Heart left ventricle (tissue), 16 donors: ENCODE measurements at regions not wholly inside any gene's neighbourhood (a gene's known extent, or its start where the extent isn't known, plus 50 kb on each side); places are given as distances from the start of the nearest gene placed in this dataset.

Source experiments
- ATAC-seq, 4 donors: fragments of 200-7000 bp; cut with Tn5 transposase; one replicate each; pipeline ENCODE4 v1.9.1; 2020 to 2022; ENCODE audit warnings: moderate library complexity in 4 of 4, mild to moderate bottlenecking in 3 of 4, moderate number of reproducible peaks in 1 of 4
- DNase-seq, 5 donors: peaks; one replicate each; pipeline ENCODE4 v3.0.0-alpha.2; 2020
- H3K27ac ChIP-seq, 12 donors: fragments of 200-600 bp; sonication (generic) in 4 of 12; one replicate each; pipeline versions ENCODE4 v1.5.0 to v1.8.0; 2016 to 2022; ENCODE audit warnings: mild to moderate bottlenecking in 2 of 12
- H3K27me3 ChIP-seq, 9 donors: fragments of 200-600 bp; sonication (generic) in 2 of 9; one replicate each; pipeline versions ENCODE4 v1.5.1 to v1.8.0; 2016 to 2022; ENCODE audit warnings: mild to moderate bottlenecking in 3 of 9
- H3K36me3 ChIP-seq, 9 donors: fragments of 200-600 bp; sonication (generic) in 2 of 9; one replicate each; pipeline versions ENCODE4 v1.5.0 to v1.8.0; 2018 to 2022; ENCODE audit warnings: mild to moderate bottlenecking in 2 of 9
- H3K4me1 ChIP-seq, 12 donors: fragments of 200-600 bp; sonication (generic) in 4 of 12; one replicate each; pipeline versions ENCODE4 v1.5.0 to v1.8.0; 2016 to 2022; ENCODE audit warnings: mild to moderate bottlenecking in 3 of 12
- H3K4me3 ChIP-seq, 12 donors: fragments of 200-600 bp; sonication (generic) in 4 of 12; one replicate each; pipeline versions ENCODE4 v1.5.0 to v1.8.0; 2017 to 2022; ENCODE audit warnings: mild to moderate bottlenecking in 9 of 12, moderate library complexity in 4 of 12
- H3K9me3 ChIP-seq, 12 donors: fragments of 200-600 bp; sonication (generic) in 4 of 12; one replicate each; pipeline versions ENCODE4 v1.5.0 to v1.8.0; 2016 to 2022; ENCODE audit warnings: mild to moderate bottlenecking in 1 of 12
- CTCF ChIP-seq, 12 donors: fragments of 200-600 bp; sonication (generic) in 4 of 12; IDR thresholded peaks; one replicate each; pipeline versions ENCODE4 v1.5.0 to v1.8.0; 2018 to 2022; ENCODE audit warnings: antibody characterized with exemption in 12 of 12, mild to moderate bottlenecking in 5 of 12
- POLR2A ChIP-seq, 2 donors: fragments of 450-650 bp; IDR thresholded peaks; one replicate each; pipeline ENCODE4 v1.6.1; 2017; ENCODE audit warnings: antibody characterized with exemption in 2 of 2, mild to moderate bottlenecking in 2 of 2, moderate library complexity in 2 of 2
- WGBS, 4 donors: extraction: QIAGEN DNeasy Blood & Tissue Kit in 2 of 4; methylation state at CpG; one replicate each; pipeline versions ENCODE4 v1.1.5 to v1.1.7; 2013 to 2018; 5-methylcytosine and 5-hydroxymethylcytosine counted together
- intact Hi-C, 10 donors: fragments of 100-400 bp; cut with DNase I; formaldehyde crosslinking; loops; one replicate each; pipeline versions ENCODE4 v1.11.1 to v1.14.2; 2022
- donor health status: ischemic (EF 13 %, LVEDD 7.1; RV severe dilation, severe dysfunction).
- donor health status: healthy with polysubstance abuse.
- donor health status: DM: no; HTN: yes; CAD: no.
- donor health status: DM: no; HTN: no; CAD: no.
- donor health status: ischemic (EF 25% LVEDD 6.9; RV normal size, moderate dysfunction).
- donor health status: ischemic (EF 25% LVEDD 5.7; RV mildly dilated, moderate dysfunction).
- donor health status: healthy.
- donor health status: DM: yes; HTN: yes; CAD: no.
- donor health status: ischemic (EF 35%, LVEDD 5.7; RV mildly dilated, moderate dysfunction).
- donor health status: nonischemic (EF 11% LVEDD 7.7; RV severe dilation, severe dysfunction).
- donor health status: DM: yes; HTN: yes; CAD: no.
- donor health status: PGD.
- donor health status: ischemic (EF 29% LVEDD 5.4; RV normal size, mild dysfunction).
- donor health status: nonischemic (EF 23%, LVEDD 6.1; RV moderate dilation, normal function).

DNA sequence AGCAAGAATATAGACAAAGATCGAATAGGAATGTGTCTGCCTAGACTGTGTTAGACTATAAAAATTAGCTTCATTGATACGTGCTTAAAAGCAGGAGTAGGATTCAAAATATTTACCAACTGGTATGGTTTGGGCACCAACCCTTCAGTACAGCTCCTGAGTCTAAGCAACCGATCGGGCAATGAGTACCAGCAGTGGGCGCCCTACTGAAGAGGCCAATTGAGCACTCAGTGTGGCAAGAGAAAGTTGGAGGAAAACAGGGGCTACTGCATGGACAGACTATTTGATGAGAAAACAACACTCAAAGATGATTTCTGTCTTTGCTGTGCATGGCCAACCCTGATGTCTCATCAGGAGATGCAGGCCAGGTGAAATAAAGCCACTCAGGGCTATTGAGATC, 176.0 kb upstream of the NWD2 start:
- no peak for ATAC-seq
- WGBS, 4 donors: 43 to 54% (median 48%) methylated on average over 5 of the region's 5 CpGs
- TF ChIP-seq POLR2A (IDR thresholded peaks at IDR 0.05): no peak
- TF ChIP-seq CTCF (IDR thresholded peaks at IDR 0.05): no peak
- intact Hi-C loops: no loop called here
- peaks cover 0 to 8% (median 0%) of the 10 kb centered on the region in 12 donors for H3K9me3 ChIP-seq
- H3K27me3 ChIP-seq: no peaks in the 10 kb centered on the region
- no peak overlapping the region for H3K4me3 ChIP-seq
- H3K27ac ChIP-seq: no peak overlapping the region
- H3K4me1 ChIP-seq: no peaks in the 10 kb centered on the region
- H3K36me3 ChIP-seq: no peaks in the 10 kb centered on the region
- no peak for DNase-seq

DNA sequence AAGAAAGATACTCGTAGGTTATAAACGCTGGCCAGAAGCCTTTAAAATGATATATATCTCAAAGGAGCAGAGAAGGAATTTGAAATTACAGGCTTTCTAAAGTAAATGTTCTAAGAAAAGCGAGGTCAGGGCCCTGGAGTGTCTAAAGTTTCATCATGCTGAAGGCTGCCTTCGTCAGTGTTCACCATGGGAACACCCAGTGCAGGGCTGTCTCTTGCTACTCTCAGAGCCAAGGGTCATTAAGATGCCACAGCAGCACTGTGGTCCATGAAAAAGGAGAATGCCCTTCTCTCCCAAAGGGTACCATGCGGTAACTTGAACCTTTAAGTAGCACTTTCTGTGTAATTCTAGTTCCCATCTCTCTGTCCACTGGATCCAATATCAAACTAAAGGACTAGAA, 174.5 kb upstream of the NWD2 start:
- peaks cover 0 to 8% (median 0%) of the 10 kb centered on the region in 12 donors for H3K9me3 ChIP-seq
- H3K4me1 ChIP-seq: no peaks in the 10 kb centered on the region
- no peaks in the 10 kb centered on the region for H3K36me3 ChIP-seq
- ATAC-seq (no peak), DNase-seq (no peak)
- H3K4me3 ChIP-seq: no peak overlapping the region
- intact Hi-C loops: no loop called here
- no peaks in the 10 kb centered on the region for H3K27me3 ChIP-seq
- 59 to 68% (median 65%) methylated on average over 5 of the region's 5 CpGs for WGBS, 4 donors
- TF ChIP-seq CTCF (IDR thresholded peaks at IDR 0.05) (no peak), POLR2A (IDR thresholded peaks at IDR 0.05) (no peak)
- no peak overlapping the region for H3K27ac ChIP-seq

DNA sequence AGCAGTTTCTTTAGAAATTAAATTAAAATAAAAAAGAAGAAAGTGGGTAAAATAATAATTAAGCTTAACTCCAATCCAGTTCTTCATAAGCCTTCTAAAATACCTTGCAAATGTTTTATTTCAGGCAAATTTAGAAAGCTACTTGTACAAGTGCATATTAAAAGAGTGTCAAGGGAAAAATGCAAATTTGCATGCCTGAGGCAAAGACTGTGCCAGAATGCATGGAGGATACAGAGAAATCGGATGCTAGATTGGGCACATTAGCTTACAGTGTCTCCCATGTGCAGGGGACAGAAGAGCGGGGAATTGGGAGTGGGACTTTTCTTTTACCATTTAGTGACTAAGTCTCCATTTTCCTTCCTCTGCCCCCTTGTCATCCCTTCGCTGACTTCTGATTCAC, 173.0 kb upstream of the NWD2 start:
- Histone ChIP-seq H3K27ac (no peak overlapping the region), H3K4me3 (no peak overlapping the region), H3K27me3 (no peaks in the 10 kb centered on the region), H3K9me3 (peaks cover 0 to 8% (median 0%) of the 10 kb centered on the region in 12 donors), H3K4me1 (no peaks in the 10 kb centered on the region), H3K36me3 (no peaks in the 10 kb centered on the region)
- DNase-seq: no peak
- TF ChIP-seq POLR2A (IDR thresholded peaks at IDR 0.05): no peak
- TF ChIP-seq CTCF (IDR thresholded peaks at IDR 0.05): no peak
- WGBS, 4 donors: 82 to 91% (median 90%) methylated on average over 3 of the region's 3 CpGs
- no peak for ATAC-seq
- intact Hi-C loops: no loop called here

GRCh38 chr4:37073226-37073840, 171.2 kb upstream of the NWD2 start:
- DNase-seq (no peak), ATAC-seq (no peak)
- intact Hi-C loops: no loop called here
- Histone ChIP-seq H3K9me3 (peaks cover 0 to 8% (median 0%) of the 10 kb centered on the region in 12 donors), H3K36me3 (no peaks in the 10 kb centered on the region), H3K4me1 (no peaks in the 10 kb centered on the region), H3K27ac (no peak overlapping the region), H3K27me3 (no peaks in the 10 kb centered on the region), H3K4me3 (no peak overlapping the region)
- TF ChIP-seq POLR2A (IDR thresholded peaks at IDR 0.05): no peak
- TF ChIP-seq CTCF (IDR thresholded peaks at IDR 0.05): no peak
- 86 to 94% (median 93%) methylated on average over 10 of the region's 10 CpGs for whole genome bisulfite sequencing, 4 donors
